ENCODE measurements at regions not wholly inside any gene's neighbourhood (a gene's known extent, or its start where the extent isn't known, plus 50 kb on each side); places are given as distances from the start of the nearest gene placed in this dataset.
A peak's percentile ranks its signal among the peaks of the same experiment; 100 is the strongest.

GRCh38 chr17:73949903-73950592 lies 253.4 kb upstream of the RPL38 start:
- DNase-seq (ENCODE audit: low read depth, low spot score): no peak
- TF ChIP-seq EZH2 (IDR thresholded peaks at IDR 0.05) (no peak), POLR2AphosphoS5 (IDR thresholded peaks at IDR 0.05; ENCODE audit: borderline replicate concordance, low read depth, low read length) (no peak), FOXP2 (optimal IDR thresholded peaks at IDR 0.05; ENCODE audit: control extremely low read depth, extremely low read length, insufficient read depth) (no peak)
- H3K36me3 ChIP-seq (ENCODE audit: insufficient read depth, low read length): no peaks in the 10 kb centered on the region
- H3K27ac ChIP-seq: no peak overlapping the region
- no peak overlapping the region for H3K9ac ChIP-seq (ENCODE audit: insufficient read length)
- H3K4me3 ChIP-seq: no peak overlapping the region
- no peaks in the 10 kb centered on the region for H3K9me3 ChIP-seq (ENCODE audit: low read depth, low read length)

DNA sequence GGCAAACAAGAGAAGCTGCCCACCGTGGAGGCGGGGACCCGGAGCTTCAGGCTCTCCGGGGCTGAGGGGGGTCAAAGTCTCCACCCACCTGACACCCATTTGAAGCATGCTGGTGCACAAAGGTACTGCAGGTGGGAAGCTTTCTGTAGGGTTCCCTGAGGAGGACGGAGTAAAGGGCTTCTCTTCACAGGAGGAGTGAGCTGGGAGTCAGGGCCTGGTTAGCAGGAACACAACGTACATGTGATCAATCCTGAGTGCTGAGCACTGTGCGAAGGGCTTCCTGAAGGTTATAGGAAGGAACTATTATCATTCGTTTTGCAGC lies 252.9 kb upstream of the RPL38 start:
- no peaks in the 10 kb centered on the region for H3K36me3 ChIP-seq (ENCODE audit: insufficient read depth, low read length)
- DNase-seq (ENCODE audit: low read depth, low spot score): no peak
- TF ChIP-seq EZH2 (IDR thresholded peaks at IDR 0.05): no peak
- TF ChIP-seq POLR2AphosphoS5 (IDR thresholded peaks at IDR 0.05; ENCODE audit: borderline replicate concordance, low read depth, low read length): no peak
- no peak for TF ChIP-seq FOXP2 (optimal IDR thresholded peaks at IDR 0.05; ENCODE audit: control extremely low read depth, extremely low read length, insufficient read depth)
- H3K27ac ChIP-seq: no peak overlapping the region
- no peak overlapping the region for H3K9ac ChIP-seq (ENCODE audit: insufficient read length)
- no peaks in the 10 kb centered on the region for H3K9me3 ChIP-seq (ENCODE audit: low read depth, low read length)
- H3K4me3 ChIP-seq: no peak overlapping the region

DNA sequence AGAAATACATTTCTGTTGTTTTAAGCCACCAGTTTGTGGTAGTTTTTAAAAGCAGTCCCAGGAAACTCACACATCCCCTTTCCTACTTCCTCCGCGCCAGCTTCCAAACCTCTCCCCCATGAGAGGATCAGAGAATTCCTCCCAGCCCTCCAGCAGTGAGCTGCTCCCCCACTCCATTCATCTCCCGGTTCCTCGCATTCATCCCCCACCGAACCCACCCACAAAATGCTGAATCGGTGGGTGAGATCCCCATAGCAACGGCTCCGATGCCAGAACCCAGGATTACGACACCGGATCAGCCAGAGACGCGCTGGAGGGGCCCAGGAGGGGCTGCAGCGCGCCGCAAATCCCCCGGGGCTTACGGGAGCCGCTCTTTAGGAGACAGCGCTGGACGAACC lies 251.4 kb upstream of the RPL38 start:
- no peak for TF ChIP-seq POLR2AphosphoS5 (IDR thresholded peaks at IDR 0.05; ENCODE audit: borderline replicate concordance, low read depth, low read length)
- TF ChIP-seq EZH2 (IDR thresholded peaks at IDR 0.05): no peak
- no peak for TF ChIP-seq FOXP2 (optimal IDR thresholded peaks at IDR 0.05; ENCODE audit: control extremely low read depth, extremely low read length, insufficient read depth)
- Histone ChIP-seq H3K9me3 (ENCODE audit: low read depth, low read length) (no peaks in the 10 kb centered on the region), H3K9ac (ENCODE audit: insufficient read length) (no peak overlapping the region), H3K27ac (no peak overlapping the region), H3K4me3 (peak overlapping the region; percentile 67), H3K36me3 (ENCODE audit: insufficient read depth, low read length) (no peaks in the 10 kb centered on the region)
- peak; percentile 18 for DNase-seq (ENCODE audit: low read depth, low spot score)

- Histone ChIP-seq H3K27ac (no peak overlapping the region), H3K9ac (ENCODE audit: insufficient read length) (no peak overlapping the region), H3K9me3 (ENCODE audit: low read depth, low read length) (no peaks in the 10 kb centered on the region), H3K4me3 (peak overlapping the region; percentile 67), H3K36me3 (ENCODE audit: insufficient read depth, low read length) (no peaks in the 10 kb centered on the region)
- TF ChIP-seq FOXP2 (optimal IDR thresholded peaks at IDR 0.05; ENCODE audit: control extremely low read depth, extremely low read length, insufficient read depth): no peak
- no peak for TF ChIP-seq EZH2 (IDR thresholded peaks at IDR 0.05)
- no peak for TF ChIP-seq POLR2AphosphoS5 (IDR thresholded peaks at IDR 0.05; ENCODE audit: borderline replicate concordance, low read depth, low read length)
- no peak for DNase-seq (ENCODE audit: low read depth, low spot score)
These were observed 250.8 kb upstream of the RPL38 start for GRCh38 chr17:73952480-73953205.

DNA sequence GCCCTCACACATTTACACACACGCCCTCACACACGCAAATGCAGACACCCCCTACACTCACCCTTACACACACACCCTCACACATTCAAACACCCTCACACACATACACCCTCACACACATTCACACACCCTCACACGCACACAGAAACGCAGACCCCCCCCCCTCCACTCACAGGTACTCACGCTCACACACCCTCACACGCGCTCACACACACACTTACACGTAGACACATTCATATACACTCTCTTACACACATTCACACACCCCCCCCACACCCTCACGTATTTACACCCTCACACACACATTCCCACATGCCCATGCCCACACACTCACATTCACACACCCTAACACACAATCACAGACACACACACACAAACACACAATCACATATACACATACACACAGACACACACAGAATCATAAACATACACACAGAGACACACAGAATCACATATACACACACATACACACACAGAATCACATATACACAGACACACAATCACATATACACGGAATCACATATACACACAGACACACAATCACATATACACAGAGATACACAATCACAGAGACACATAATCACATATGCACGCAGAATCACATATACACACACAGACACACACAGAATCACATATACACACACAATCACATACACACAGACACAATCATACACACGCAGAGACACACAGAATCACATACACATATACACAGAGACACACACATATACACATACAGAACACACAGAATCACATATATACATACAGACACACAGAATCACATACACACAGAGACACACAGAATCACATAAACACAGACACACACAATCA lies 250.1 kb upstream of the RPL38 start:
- Histone ChIP-seq H3K9me3 (ENCODE audit: low read depth, low read length) (no peaks in the 10 kb centered on the region), H3K27ac (no peak overlapping the region), H3K4me3 (no peak overlapping the region; the same call in 1 of the 2 replicates), H3K9ac (ENCODE audit: insufficient read length) (no peak overlapping the region), H3K36me3 (ENCODE audit: insufficient read depth, low read length) (no peaks in the 10 kb centered on the region)
- no peak for TF ChIP-seq EZH2 (IDR thresholded peaks at IDR 0.05)
- TF ChIP-seq FOXP2 (optimal IDR thresholded peaks at IDR 0.05; ENCODE audit: control extremely low read depth, extremely low read length, insufficient read depth): no peak
- no peak for TF ChIP-seq POLR2AphosphoS5 (IDR thresholded peaks at IDR 0.05; ENCODE audit: borderline replicate concordance, low read depth, low read length)
- no peak for DNase-seq (ENCODE audit: low read depth, low spot score)

DNA sequence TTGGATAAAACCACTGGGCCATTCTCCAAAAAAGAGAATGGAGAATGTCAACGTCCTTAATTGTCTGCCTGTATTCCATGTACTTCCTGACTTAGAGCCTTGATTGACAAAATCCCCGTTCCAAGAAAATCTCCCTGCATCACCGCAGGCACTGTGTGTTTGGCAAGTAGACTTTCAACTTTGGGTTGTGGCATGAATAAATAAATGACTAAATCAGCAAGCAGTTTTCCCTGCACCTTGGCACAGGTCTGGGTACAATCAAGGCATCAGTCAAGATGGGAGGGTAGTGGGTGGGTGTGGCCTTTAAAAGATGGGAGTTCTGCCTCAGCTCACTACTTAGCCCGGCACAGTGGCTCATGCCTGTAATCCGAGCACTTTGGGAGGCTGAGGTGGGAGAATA lies 248.5 kb upstream of the RPL38 start:
- Histone ChIP-seq H3K9me3 (ENCODE audit: low read depth, low read length) (no peaks in the 10 kb centered on the region), H3K4me3 (no peak overlapping the region), H3K9ac (ENCODE audit: insufficient read length) (no peak overlapping the region), H3K27ac (no peak overlapping the region), H3K36me3 (ENCODE audit: insufficient read depth, low read length) (no peaks in the 10 kb centered on the region)
- no peak for DNase-seq (ENCODE audit: low read depth, low spot score)
- no peak for TF ChIP-seq POLR2AphosphoS5 (IDR thresholded peaks at IDR 0.05; ENCODE audit: borderline replicate concordance, low read depth, low read length)
- TF ChIP-seq FOXP2 (optimal IDR thresholded peaks at IDR 0.05; ENCODE audit: control extremely low read depth, extremely low read length, insufficient read depth): no peak
- no peak for TF ChIP-seq EZH2 (IDR thresholded peaks at IDR 0.05)

DNA sequence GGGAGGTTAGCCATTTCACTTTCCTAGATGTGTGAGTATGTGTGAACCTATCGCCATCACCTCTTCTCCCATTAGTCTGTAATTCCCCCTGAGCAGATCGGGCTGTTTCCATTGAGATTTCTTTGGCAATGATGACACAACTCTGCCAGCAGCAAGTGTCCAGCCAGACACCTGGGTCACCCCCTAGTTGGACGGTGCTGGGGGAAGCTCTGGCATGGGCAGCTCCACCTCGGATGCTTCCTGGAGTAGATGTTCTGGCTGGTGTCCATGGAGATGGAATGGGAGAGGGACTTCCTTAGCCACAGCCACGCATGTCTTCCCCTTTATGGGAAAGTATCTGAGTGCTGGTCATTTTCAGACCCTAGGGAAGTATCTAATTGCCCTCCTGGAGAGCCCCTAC lies 247.9 kb upstream of the RPL38 start:
- no peaks in the 10 kb centered on the region for H3K36me3 ChIP-seq (ENCODE audit: insufficient read depth, low read length)
- no peak overlapping the region for H3K27ac ChIP-seq
- no peak overlapping the region for H3K9ac ChIP-seq (ENCODE audit: insufficient read length)
- no peak overlapping the region for H3K4me3 ChIP-seq
- no peak for DNase-seq (ENCODE audit: low read depth, low spot score)
- H3K9me3 ChIP-seq (ENCODE audit: low read depth, low read length): no peaks in the 10 kb centered on the region
- TF ChIP-seq EZH2 (IDR thresholded peaks at IDR 0.05): no peak

- H3K9me3 ChIP-seq (ENCODE audit: low read depth, low read length): no peaks in the 10 kb centered on the region
- TF ChIP-seq FOXP2 (optimal IDR thresholded peaks at IDR 0.05; ENCODE audit: control extremely low read depth, extremely low read length, insufficient read depth): no peak
- no peak for TF ChIP-seq POLR2AphosphoS5 (IDR thresholded peaks at IDR 0.05; ENCODE audit: borderline replicate concordance, low read depth, low read length)
- TF ChIP-seq EZH2 (IDR thresholded peaks at IDR 0.05): no peak
- H3K36me3 ChIP-seq (ENCODE audit: insufficient read depth, low read length): no peaks in the 10 kb centered on the region
- no peak for DNase-seq (ENCODE audit: low read depth, low spot score)
- H3K27ac ChIP-seq: no peak overlapping the region
- no peak overlapping the region for H3K9ac ChIP-seq (ENCODE audit: insufficient read length)
- no peak overlapping the region for H3K4me3 ChIP-seq
These were observed 247.3 kb upstream of the RPL38 start for GRCh38 chr17:73956169-73956568.

Measured in SK-N-MC (cell line).